Loucy (cell line): ENCODE measurements at regions not wholly inside any gene's neighbourhood (a gene's known extent, or its start where the extent isn't known, plus 50 kb on each side); places are given as distances from the start of the nearest gene placed in this dataset.

Source experiments
- H2AFZ ChIP-seq: fragments of 200-600 bp; sonication (generic); 2 replicates; pipeline ENCODE4 v1.6.0; 2016; ENCODE audit warnings: antibody characterized with exemption, mild to moderate bottlenecking, low read length, moderate library complexity
- H3F3A ChIP-seq: fragments of 200-600 bp; 2 replicates; pipeline ENCODE4 v1.6.0; 2016; ENCODE audit warnings: antibody characterized with exemption, low read depth, mild to moderate bottlenecking
- H3K27me3 ChIP-seq: fragments of 200-600 bp; sonication (generic); 2 replicates; pipeline ENCODE4 v1.6.1; 2014; ENCODE audit warnings: low read length, mild to moderate bottlenecking; ENCODE audit not compliant: insufficient read depth, poor library complexity, severe bottlenecking
- H3K36me3 ChIP-seq: fragments of 200-600 bp; sonication (generic); 2 replicates; pipeline ENCODE4 v1.6.1; 2016; ENCODE audit warnings: low read length; ENCODE audit not compliant: insufficient read depth
- H3K4me1 ChIP-seq: fragments of 200-600 bp; sonication (generic); 2 replicates; pipeline ENCODE4 v1.5.1; 2014; ENCODE audit warnings: low read length, mild to moderate bottlenecking; ENCODE audit not compliant: insufficient read depth, poor library complexity, severe bottlenecking
- H3K4me2 ChIP-seq: fragments of 200-600 bp; sonication (generic); 2 replicates; pipeline ENCODE4 v1.6.0; 2014; ENCODE audit warnings: antibody characterized with exemption, low read length, low read depth, mild to moderate bottlenecking; ENCODE audit not compliant: poor library complexity, severe bottlenecking
- H3K4me3 ChIP-seq: fragments of 200-600 bp; sonication (generic); 2 replicates; pipeline ENCODE4 v1.5.1; 2014; ENCODE audit warnings: low read length, mild to moderate bottlenecking, mixed read lengths; ENCODE audit not compliant: poor library complexity, severe bottlenecking
- H3K79me2 ChIP-seq: fragments of 200-600 bp; sonication (generic); 2 replicates; pipeline ENCODE4 v1.6.1; 2014; ENCODE audit warnings: low read length; ENCODE audit not compliant: insufficient read depth
- H3K9ac ChIP-seq: fragments of 200-600 bp; sonication (generic); 2 replicates; pipeline ENCODE4 v1.6.0; 2014; ENCODE audit warnings: mild to moderate bottlenecking, low read depth, low read length, moderate library complexity; ENCODE audit not compliant: poor library complexity, severe bottlenecking
- H3K9me2 ChIP-seq: fragments of 200-600 bp; sonication (generic); replicated peaks from 2 replicates; pipeline ENCODE4 v1.6.1; 2016; ENCODE audit warnings: low read depth, low read length, mixed read lengths
- H3K9me3 ChIP-seq: fragments of 200-600 bp; sonication (generic); 2 replicates; pipeline ENCODE4 v1.6.1; 2014; ENCODE audit warnings: mild to moderate bottlenecking, antibody characterized with exemption, low read length, low read depth; ENCODE audit not compliant: insufficient read depth
- H4K20me1 ChIP-seq: fragments of 200-600 bp; sonication (generic); 2 replicates; pipeline ENCODE4 v1.6.0; 2014; ENCODE audit warnings: antibody characterized with exemption, low read length, mild to moderate bottlenecking; ENCODE audit not compliant: insufficient read depth, poor library complexity, severe bottlenecking
- EZH2phosphoT487 ChIP-seq: fragments of 200-600 bp; IDR thresholded peaks from 2 replicates; pipeline ENCODE4 v1.6.1; 2018; ENCODE audit warnings: antibody characterized with exemption, mild to moderate bottlenecking, moderate library complexity, borderline replicate concordance
- TF ChIP-seq, protein P1 (sequence below): fragments of 200-600 bp; sonication (generic); conservative IDR thresholded peaks from 2 replicates; pipeline ENCODE4 v1.5.1; 2014; ENCODE audit warnings: mild to moderate bottlenecking, antibody characterized with exemption, low read length

DNA sequence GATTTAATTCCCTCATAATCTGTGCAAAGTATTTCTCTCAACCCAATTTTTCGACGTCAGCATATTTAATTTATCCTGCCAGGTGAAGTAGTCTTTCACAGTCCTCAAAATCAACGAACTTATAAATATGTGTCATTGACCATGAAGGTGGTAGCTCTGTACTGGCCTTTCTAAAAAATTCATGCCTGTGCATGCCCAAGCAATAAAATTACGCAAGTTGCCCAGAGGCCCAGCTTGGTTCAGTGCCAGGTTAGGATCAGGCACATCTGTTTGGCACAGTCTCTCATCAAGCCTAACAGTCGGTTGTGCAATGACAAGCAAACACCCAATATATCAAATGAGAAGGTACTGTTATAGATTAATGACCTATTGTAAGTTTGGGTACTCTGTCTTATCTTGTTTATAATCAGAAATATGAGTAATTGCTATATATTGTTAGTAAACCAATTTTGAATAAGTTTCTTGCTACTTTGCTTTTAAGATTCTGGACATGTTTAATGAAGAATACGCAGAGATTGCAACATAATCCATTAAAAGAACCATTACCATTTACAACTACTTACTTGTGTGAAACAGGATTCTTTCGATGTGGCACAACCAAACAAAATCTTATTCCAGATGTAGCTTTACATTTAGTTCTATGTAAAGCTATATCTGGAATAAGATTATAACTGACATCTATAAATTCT, 159.0 kb upstream of the IL12A start:
- H3K79me2 ChIP-seq = no peaks in the 10 kb centered on the region
- no peak overlapping the region for H3K4me2 ChIP-seq
- no peak overlapping the region for H3K4me3 ChIP-seq

DNA sequence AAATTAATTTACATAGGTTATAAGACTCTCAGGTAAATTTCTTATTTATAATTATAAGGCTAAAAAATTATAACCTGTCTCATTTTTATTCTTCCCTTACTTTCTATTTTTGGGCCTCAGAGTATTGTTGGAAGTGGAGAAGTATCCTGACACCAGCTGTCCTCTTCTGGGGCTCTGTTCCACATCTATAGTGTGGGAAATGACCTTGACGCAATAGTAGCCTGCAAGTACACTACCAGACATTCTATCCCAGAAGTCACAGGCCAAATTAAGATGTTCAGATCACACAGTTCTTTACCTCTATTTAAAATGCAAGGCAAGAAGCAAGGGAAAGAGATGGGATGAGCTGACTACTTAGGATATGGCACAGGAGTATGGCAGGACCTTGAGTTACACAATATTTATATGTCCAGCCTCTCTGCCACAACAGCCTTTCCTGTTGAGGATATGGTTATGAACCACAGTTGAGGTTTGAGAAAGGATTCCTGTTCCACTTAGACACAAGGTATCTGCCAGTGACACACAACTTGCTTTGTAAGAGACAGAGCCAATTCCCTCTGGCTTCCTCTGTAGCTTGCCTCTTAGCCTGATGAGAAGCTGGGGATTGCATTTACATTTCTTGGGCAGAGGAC, 158.0 kb upstream of the IL12A start:
- H3K4me2 ChIP-seq = no peak overlapping the region
- no peak overlapping the region for H2AFZ ChIP-seq
- TF ChIP-seq, protein P1, sequence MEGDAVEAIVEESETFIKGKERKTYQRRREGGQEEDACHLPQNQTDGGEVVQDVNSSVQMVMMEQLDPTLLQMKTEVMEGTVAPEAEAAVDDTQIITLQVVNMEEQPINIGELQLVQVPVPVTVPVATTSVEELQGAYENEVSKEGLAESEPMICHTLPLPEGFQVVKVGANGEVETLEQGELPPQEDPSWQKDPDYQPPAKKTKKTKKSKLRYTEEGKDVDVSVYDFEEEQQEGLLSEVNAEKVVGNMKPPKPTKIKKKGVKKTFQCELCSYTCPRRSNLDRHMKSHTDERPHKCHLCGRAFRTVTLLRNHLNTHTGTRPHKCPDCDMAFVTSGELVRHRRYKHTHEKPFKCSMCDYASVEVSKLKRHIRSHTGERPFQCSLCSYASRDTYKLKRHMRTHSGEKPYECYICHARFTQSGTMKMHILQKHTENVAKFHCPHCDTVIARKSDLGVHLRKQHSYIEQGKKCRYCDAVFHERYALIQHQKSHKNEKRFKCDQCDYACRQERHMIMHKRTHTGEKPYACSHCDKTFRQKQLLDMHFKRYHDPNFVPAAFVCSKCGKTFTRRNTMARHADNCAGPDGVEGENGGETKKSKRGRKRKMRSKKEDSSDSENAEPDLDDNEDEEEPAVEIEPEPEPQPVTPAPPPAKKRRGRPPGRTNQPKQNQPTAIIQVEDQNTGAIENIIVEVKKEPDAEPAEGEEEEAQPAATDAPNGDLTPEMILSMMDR = no peak
- TF ChIP-seq EZH2phosphoT487 = no peak
- H3K9me2 ChIP-seq = no peaks in the 10 kb centered on the region
- H3K9me3 ChIP-seq = no peaks in the 10 kb centered on the region
- H3K27me3 ChIP-seq = no peaks in the 10 kb centered on the region
- H3F3A ChIP-seq = no peaks in the 10 kb centered on the region
- H3K36me3 ChIP-seq = no peaks in the 10 kb centered on the region
- no peaks in the 10 kb centered on the region for H4K20me1 ChIP-seq
- no peaks in the 10 kb centered on the region for H3K4me1 ChIP-seq
- no peaks in the 10 kb centered on the region for H3K79me2 ChIP-seq
- H3K4me3 ChIP-seq = no peak overlapping the region
- no peak overlapping the region for H3K9ac ChIP-seq

More for the DNA sequence above, 159.0 kb upstream of the IL12A start:
- TF ChIP-seq, protein P1 = no peak
- no peak for TF ChIP-seq EZH2phosphoT487
- Histone ChIP-seq H3K9ac (no peak overlapping the region), H3K36me3 (no peaks in the 10 kb centered on the region), H4K20me1 (no peaks in the 10 kb centered on the region), H3F3A (no peaks in the 10 kb centered on the region), H3K27me3 (no peaks in the 10 kb centered on the region), H2AFZ (no peak overlapping the region), H3K4me1 (no peaks in the 10 kb centered on the region), H3K9me3 (no peaks in the 10 kb centered on the region), H3K9me2 (no peaks in the 10 kb centered on the region)

DNA sequence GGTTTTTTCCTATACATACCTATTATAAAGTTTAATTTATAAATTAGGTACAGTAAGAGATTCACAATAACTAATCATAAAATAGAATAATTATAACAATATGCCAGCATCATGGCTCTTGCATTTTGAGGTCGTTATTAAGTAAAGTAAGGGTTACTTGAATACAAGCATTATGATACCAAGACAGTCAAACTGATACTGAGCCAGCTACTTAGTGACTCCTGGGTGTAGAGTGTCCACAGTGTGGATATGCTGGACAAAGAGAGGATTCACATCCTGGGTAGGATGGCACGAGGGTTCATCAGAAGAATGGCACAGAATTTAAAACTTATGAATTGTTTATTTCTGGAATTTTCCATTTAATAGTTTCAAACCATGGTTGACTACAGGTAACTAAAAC, 157.2 kb upstream of the IL12A start:
- TF ChIP-seq EZH2phosphoT487 = no peak
- TF ChIP-seq, protein P1 = no peak
- H3K4me2 ChIP-seq = no peak overlapping the region
- no peaks in the 10 kb centered on the region for H3K36me3 ChIP-seq
- H3K9ac ChIP-seq = no peak overlapping the region
- H3F3A ChIP-seq = no peaks in the 10 kb centered on the region
- no peaks in the 10 kb centered on the region for H4K20me1 ChIP-seq
- H3K4me1 ChIP-seq = no peaks in the 10 kb centered on the region
- H3K27me3 ChIP-seq = no peaks in the 10 kb centered on the region
- no peaks in the 10 kb centered on the region for H3K9me2 ChIP-seq
- H3K79me2 ChIP-seq = no peaks in the 10 kb centered on the region
- H2AFZ ChIP-seq = no peak overlapping the region
- no peaks in the 10 kb centered on the region for H3K9me3 ChIP-seq
- H3K4me3 ChIP-seq = no peak overlapping the region
